ENCODE measurements at regions not wholly inside any gene's neighbourhood (a gene's known extent, or its start where the extent isn't known, plus 50 kb on each side); places are given as distances from the start of the nearest gene placed in this dataset.
A peak's percentile ranks its signal among the peaks of the same experiment; 100 is the strongest.
"Not testable (repeated sequence)": the region's sequence is repeated elsewhere in the genome, so short reads cannot be mapped to it uniquely, and the experiment has no call there.

DNA sequence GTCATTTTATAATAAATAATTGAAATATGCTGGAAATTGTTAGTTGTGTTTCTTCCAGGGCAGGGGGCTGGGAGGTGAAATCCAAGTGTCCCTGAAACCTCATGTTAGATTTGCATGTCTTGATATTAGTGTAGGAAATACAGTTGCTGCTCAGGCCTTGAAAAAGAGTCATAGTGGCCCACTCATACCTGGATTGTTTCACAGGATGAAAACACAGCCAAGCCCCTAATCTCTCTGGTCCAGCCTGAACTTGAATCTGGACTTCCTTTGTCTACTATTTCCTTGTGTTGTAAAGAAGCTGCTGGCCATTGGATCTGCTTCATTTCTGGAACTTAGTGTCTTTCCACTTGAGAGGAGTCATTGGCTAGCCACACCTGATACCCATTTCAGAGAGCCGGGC, 108.8 kb upstream of the JARID2 start:
- DNase-seq (ENCODE audit: low read depth), result no peak

DNA sequence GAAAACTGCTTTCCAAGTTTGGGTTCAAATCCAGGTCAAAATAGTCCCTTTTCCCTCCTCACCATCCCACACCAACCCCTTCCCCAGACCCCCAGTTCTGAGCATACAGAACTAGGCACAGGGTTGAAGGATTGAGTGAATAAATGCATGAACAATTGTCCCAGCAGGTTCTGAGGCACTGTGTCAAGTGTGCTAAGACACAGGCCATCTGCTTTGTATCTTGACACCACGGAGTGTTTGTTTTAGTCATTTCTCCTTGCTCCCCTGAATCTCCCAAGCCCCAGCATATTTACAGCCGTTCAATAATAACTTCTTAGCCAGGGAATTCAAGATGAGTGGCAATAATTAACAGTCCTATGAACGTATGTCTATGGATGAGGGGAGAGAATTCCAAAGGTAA, 102.8 kb upstream of the JARID2 start:
- no peak for DNase-seq (ENCODE audit: low read depth)

DNA sequence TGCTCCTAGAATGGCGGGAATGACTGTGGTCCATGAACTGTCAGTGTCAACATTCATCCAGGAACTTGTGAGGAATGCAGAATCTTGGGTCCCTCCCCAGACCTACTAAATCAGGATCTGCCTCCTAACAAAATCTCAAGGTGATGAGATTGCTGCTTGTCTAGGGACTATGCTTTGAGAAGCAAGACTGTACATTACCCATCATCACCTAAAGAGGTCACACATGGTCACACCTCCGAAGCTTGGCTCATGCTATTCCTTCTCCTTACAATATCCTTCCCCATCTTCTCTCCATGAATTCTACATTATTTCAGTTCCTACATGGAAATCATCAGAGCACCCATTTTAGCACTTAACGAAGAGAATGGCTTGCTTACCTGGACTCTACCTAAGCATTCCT, 102.3 kb upstream of the JARID2 start:
- no peak for DNase-seq (ENCODE audit: low read depth)

DNA sequence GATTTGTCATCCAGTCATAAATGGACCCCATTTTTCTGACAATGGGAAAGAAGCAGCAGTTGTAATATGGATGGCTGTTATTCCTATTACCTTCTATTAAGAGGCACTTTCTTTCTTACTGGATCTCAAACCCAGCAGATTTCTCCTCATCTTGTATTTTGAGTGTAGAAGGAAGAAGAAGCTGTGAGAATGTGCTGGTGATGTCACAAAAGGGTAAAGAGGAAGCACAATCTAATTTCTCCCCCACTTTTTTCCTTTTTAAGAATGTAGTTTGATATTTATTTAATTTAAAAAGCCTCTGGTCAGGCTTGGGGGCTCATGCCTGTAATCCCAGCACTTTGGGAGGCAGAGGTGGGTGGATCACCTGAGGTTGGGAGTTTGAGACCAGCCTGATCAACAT, 100.0 kb upstream of the JARID2 start:
- DNase-seq (ENCODE audit: low read depth), result no peak

GRCh38 chr6:15147827-15148226, 98.0 kb upstream of the JARID2 start:
- no peak for DNase-seq (ENCODE audit: low read depth)

- DNase-seq (ENCODE audit: low read depth), result peak; percentile 52
These were observed 97.4 kb upstream of the JARID2 start for GRCh38 chr6:15148356-15148946.

GRCh38 chr6:15150207-15150606, 95.7 kb upstream of the JARID2 start:
- no peak for DNase-seq (ENCODE audit: low read depth)

DNA sequence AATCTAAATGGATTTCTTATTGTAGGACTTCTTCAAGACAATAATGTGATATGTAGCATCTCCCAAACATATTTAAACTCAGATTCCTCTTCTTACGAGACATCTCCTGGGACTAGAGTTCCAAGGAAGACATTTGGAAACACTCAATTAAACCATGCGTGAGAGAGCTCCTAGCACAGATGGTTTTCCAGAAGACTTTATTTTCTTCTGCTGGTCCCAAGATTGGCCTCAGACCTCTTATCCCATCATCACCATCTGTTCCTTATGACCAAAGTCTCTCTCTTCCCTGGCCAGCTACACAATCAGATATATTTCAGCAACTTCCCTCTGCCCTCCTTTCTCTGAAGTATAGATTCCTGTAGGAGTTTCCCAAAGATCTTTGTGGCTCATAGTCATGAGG, 93.2 kb upstream of the JARID2 start:
- DNase-seq (ENCODE audit: low read depth), result peak; percentile 41

GRCh38 chr6:15153191-15153590, 92.7 kb upstream of the JARID2 start:
- no peak for DNase-seq (ENCODE audit: low read depth)

- no peak for DNase-seq (ENCODE audit: low read depth)
These were observed 88.4 kb upstream of the JARID2 start for GRCh38 chr6:15157479-15157878.

- no peak for DNase-seq (ENCODE audit: low read depth)
These were observed 86.8 kb upstream of the JARID2 start for GRCh38 chr6:15158821-15159619.

DNA sequence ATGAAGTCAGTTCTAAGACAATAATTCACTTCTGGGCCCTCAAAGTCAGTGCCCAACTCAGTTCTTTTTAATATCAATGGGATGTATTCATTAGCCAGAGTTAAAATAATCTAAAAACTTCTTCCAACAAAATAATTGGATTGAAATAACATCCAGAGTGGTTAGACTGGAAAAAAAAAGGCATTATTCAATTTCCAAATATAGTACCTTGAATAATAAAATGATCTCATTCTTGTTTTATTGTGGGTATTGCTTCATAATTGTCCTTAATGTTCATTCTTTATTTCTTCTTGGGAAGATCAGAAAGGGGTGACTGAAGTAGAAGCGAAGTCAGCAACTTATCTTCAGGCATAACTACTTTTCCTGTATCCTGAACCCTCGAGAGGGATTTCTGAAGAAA, 85.1 kb upstream of the JARID2 start:
- peak; percentile 5 for DNase-seq (ENCODE audit: low read depth)

GRCh38 chr6:15164855-15165254, 81.0 kb upstream of the JARID2 start:
- DNase-seq (ENCODE audit: low read depth), result not testable (repeated sequence)

GRCh38 chr6:15166121-15166520, 79.7 kb upstream of the JARID2 start:
- DNase-seq (ENCODE audit: low read depth), result no peak

DNA sequence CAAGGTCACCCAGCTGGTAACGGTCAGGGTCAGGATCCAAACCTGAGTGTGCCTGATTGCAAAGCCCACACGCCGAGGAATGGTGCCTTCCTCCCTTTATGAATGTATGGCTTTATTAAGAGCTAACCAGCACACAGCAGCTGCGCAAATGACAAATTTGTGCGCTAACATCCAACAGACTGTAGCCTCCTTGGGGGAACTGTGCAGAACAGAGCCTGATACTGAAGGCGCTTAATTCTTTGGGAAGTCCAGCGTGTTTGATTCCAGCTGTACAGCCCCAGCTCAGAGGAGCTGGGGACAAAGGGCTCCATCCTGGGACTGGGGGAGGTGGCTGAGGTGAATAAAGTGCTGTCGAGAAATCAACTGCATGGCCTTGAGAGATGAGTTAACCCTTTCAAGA, 75.7 kb upstream of the JARID2 start:
- no peak for DNase-seq (ENCODE audit: low read depth)

GRCh38 chr6:15171026-15171425, 74.8 kb upstream of the JARID2 start:
- no peak for DNase-seq (ENCODE audit: low read depth)

GRCh38 chr6:15176816-15177370, 69.0 kb upstream of the JARID2 start:
- DNase-seq (ENCODE audit: low read depth), result no peak

GRCh38 chr6:15183979-15184378, 61.9 kb upstream of the JARID2 start:
- DNase-seq (ENCODE audit: low read depth), result no peak

DNA sequence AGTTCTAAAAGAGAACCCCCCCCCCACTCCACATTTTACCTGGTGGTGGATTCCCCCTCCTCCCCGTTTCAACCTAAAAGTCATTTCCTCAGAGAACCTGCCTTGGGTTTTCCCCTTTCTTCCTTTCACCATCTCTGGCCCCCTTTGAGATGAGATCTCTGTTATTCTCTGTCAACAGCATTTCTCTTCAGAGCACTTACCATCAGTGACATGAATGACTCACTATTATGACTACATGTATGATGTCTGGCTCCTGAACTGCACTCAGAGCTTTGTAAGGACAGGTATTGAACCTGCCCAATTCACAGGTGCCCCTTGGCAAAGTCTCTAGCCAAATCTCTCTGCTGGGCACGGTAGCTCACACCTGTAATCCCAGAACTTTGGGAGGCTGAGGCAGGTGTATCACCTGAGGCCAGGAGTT, 61.4 kb upstream of the JARID2 start:
- DNase-seq (ENCODE audit: low read depth), result no peak

DNA sequence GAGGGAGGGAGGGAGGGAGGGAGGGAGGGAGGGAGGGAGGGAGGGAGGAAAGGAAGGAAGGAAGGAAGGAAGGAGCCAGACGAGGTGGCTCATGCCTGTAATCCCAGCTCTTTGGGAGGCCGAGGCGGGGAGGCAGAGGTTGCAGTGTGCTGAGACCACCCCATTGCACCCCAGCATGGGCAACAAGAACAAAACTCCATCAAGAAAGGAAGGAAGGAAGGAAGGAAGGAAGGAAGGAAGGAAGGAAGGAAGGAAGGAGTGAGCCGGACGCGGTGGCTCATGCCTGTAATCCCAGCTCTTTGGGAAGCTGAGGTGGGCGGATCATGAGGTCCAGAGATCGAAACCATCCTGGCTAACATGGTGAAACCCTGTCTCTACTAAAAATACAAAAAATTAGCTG, 60.8 kb upstream of the JARID2 start:
- DNase-seq (ENCODE audit: low read depth), result not testable (repeated sequence)

- DNase-seq (ENCODE audit: low read depth), result not testable (repeated sequence)
These were observed 52.4 kb upstream of the JARID2 start for GRCh38 chr6:15193451-15193850.

DNA sequence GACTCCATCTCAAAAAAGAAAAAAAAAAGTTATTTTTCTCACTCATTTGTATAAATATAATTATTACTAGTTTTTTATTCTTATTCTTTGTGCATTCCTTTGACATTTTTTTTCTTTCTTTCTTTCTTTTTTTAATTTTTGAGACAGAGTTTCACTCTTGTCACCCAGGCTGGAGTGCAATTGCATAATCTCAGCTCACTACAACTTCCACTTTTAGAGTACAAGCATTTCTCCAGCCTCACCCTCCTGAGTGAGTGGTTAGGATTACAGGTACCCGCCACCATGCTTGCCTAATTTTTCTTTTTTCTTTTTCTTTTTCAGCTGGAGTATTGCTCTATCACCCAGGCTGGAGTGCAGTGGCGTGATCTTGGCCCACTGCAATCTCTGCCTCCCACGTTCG, 51.4 kb upstream of the JARID2 start:
- no peak for DNase-seq (ENCODE audit: low read depth)

Measured in GM04504 (cell line).